ENCODE measurements at regions not wholly inside any gene's neighbourhood (a gene's known extent, or its start where the extent isn't known, plus 50 kb on each side); places are given as distances from the start of the nearest gene placed in this dataset.

DNA sequence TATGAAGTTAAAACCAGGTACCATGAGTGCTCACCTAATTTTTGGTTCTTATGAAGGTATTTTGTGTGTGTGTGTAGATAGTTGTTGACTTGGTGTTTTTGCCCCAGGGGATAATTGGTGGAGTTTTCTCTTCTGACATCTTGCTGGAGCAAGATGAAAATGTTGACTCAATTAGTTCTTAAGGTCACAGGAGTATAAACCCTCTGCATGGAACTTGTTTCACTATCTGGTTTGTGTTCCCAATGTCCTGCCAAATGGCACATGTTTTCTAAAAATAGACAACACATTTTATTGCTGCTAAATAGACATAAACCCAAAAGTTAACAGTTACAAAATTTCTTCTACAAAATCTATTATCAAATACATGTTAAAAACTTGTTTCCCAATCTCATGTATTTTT lies 180.9 kb downstream of the FAM170A start:
- H3K27me3 ChIP-seq: no peaks in the 10 kb centered on the region
- H3K4me3 ChIP-seq (replicated peaks in 1 of 3): no peak overlapping the region
- TF ChIP-seq, protein P1, sequence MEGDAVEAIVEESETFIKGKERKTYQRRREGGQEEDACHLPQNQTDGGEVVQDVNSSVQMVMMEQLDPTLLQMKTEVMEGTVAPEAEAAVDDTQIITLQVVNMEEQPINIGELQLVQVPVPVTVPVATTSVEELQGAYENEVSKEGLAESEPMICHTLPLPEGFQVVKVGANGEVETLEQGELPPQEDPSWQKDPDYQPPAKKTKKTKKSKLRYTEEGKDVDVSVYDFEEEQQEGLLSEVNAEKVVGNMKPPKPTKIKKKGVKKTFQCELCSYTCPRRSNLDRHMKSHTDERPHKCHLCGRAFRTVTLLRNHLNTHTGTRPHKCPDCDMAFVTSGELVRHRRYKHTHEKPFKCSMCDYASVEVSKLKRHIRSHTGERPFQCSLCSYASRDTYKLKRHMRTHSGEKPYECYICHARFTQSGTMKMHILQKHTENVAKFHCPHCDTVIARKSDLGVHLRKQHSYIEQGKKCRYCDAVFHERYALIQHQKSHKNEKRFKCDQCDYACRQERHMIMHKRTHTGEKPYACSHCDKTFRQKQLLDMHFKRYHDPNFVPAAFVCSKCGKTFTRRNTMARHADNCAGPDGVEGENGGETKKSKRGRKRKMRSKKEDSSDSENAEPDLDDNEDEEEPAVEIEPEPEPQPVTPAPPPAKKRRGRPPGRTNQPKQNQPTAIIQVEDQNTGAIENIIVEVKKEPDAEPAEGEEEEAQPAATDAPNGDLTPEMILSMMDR (IDR thresholded peaks at IDR 0.05): no peak
- TF ChIP-seq POLR2A (IDR thresholded peaks at IDR 0.05): no peak
- no peak for DNase-seq
- no peaks in the 10 kb centered on the region for H3K9me3 ChIP-seq
- H3K36me3 ChIP-seq: no peaks in the 10 kb centered on the region
- intact Hi-C loops (cut with DNase I): no loop called here
- no peaks in the 10 kb centered on the region for H3K4me1 ChIP-seq
- no peak overlapping the region for H3K27ac ChIP-seq

DNA sequence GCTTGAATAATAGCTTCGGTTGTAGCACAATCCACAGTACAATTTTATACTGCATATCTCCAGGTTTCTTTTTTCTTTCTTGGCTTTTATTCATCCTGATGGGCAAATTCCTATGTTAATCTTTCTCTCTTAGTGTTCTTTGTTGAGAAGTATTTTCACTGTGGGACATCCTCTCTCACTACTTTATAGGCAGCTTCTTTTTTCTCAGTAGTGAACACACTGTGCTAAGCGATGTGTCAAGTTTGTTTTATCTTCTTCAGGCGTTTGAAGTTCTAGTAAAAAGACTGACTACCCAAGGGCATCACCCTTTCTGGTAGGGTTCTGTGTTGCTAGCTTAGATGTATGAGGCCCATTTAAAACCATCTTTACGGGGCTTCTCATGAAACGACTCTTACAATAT lies 182.1 kb downstream of the FAM170A start:
- Histone ChIP-seq H3K36me3 (no peaks in the 10 kb centered on the region), H3K27ac (no peak overlapping the region), H3K27me3 (no peaks in the 10 kb centered on the region), H3K4me3 (replicated peaks in 1 of 3) (no peak overlapping the region), H3K9me3 (no peaks in the 10 kb centered on the region), H3K4me1 (no peaks in the 10 kb centered on the region)
- intact Hi-C loops (cut with DNase I): no loop called here
- 76 to 77% methylated on average over 5 of the region's 5 CpGs for WGBS, 2 donors
- TF ChIP-seq, protein P1 (IDR thresholded peaks at IDR 0.05): no peak
- TF ChIP-seq POLR2A (IDR thresholded peaks at IDR 0.05): no peak
- no peak for DNase-seq

DNA sequence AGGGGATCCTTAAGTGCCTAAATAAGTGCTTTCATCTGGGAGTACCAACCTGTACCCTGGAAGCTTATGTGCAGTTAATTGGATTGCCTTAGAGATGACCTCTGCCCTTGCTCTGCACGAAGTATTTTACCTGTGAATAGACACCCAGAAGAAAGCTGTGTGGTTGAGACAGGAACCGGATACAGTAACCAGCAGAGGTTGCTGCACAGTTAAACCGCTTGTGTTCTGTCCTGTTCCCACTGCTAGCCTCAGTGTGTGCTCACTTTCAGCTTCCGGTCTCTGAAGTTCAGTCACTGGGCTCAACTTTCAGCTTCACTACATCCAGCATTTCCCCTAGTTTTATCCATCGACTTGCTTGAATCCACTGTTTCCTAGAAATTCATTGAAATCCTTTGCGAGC lies 185.3 kb downstream of the FAM170A start:
- Histone ChIP-seq H3K27ac (no peak overlapping the region), H3K4me3 (replicated peaks in 1 of 3) (no peak overlapping the region), H3K4me1 (no peaks in the 10 kb centered on the region), H3K36me3 (no peaks in the 10 kb centered on the region), H3K9me3 (no peaks in the 10 kb centered on the region), H3K27me3 (no peaks in the 10 kb centered on the region)
- intact Hi-C loops (cut with DNase I): no loop called here
- 84 to 87% methylated on average over 6 of the region's 6 CpGs for WGBS, 2 donors
- no peak for DNase-seq
- no peak for TF ChIP-seq POLR2A (IDR thresholded peaks at IDR 0.05)
- TF ChIP-seq, protein P1 (IDR thresholded peaks at IDR 0.05): no peak

DNA sequence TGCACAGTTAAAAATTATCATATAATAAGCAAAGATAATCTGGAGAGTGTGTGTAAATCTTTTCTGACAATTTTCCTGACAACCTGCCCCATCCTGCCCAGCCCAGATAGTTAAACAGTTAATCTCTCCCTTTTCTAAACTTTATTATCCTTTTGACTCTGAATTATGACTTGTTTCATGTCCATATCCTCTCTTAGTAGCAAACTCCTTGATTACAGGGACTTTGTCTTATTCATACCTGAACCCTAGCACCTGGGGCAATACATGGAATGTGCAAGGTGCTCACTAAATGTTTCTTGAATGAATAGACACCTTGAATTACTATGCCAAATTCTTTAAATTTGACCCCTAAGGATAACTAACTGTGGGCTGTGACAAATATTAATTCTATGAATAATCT lies 186.7 kb downstream of the FAM170A start:
- no peaks in the 10 kb centered on the region for H3K36me3 ChIP-seq
- no peaks in the 10 kb centered on the region for H3K9me3 ChIP-seq
- no peaks in the 10 kb centered on the region for H3K27me3 ChIP-seq
- no peak overlapping the region for H3K27ac ChIP-seq
- H3K4me1 ChIP-seq: no peaks in the 10 kb centered on the region
- H3K4me3 ChIP-seq (replicated peaks in 1 of 3): no peak overlapping the region
- intact Hi-C loops (cut with DNase I): no loop called here
- no peak for DNase-seq
- TF ChIP-seq POLR2A (IDR thresholded peaks at IDR 0.05): no peak
- TF ChIP-seq, protein P1 (IDR thresholded peaks at IDR 0.05): no peak

DNA sequence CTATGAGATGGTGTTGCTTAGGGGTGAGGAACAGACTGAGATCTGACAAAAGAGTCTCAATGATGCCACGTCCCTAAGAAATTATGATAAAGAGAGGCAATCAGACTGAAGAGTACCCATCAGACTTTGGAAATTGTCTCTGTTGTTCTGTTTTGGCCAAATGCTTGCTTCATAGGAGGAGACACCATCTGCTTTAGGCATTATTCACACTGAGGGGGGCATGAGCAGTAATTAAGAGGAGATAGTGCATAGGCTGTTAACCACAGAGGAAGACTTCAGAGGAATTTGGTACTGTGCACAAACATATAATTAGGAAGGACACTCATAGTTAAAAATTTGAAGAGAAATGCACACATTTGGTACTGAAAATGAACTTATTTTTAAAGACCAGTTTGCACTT lies 190.7 kb downstream of the FAM170A start:
- no peak overlapping the region for H3K27ac ChIP-seq
- intact Hi-C loops (cut with DNase I): no loop called here
- H3K9me3 ChIP-seq: no peaks in the 10 kb centered on the region
- DNase-seq: no peak
- WGBS, 2 donors: 79 to 80% methylated on average over 1 of the region's 1 CpG
- no peaks in the 10 kb centered on the region for H3K4me1 ChIP-seq
- no peaks in the 10 kb centered on the region for H3K36me3 ChIP-seq
- no peaks in the 10 kb centered on the region for H3K27me3 ChIP-seq
- no peak overlapping the region for H3K4me3 ChIP-seq (replicated peaks in 1 of 3)
- TF ChIP-seq POLR2A (IDR thresholded peaks at IDR 0.05): no peak
- TF ChIP-seq, protein P1 (IDR thresholded peaks at IDR 0.05): no peak
